Breast epithelium (tissue), 4 donors: ENCODE measurements at regions not wholly inside any gene's neighbourhood (a gene's known extent, or its start where the extent isn't known, plus 50 kb on each side); places are given as distances from the start of the nearest gene placed in this dataset.

Experiments
- DNase-seq, 2 donors: peaks; one replicate each; pipeline ENCODE4 v3.0.0-alpha.2; 2019; ENCODE audit warnings: low spot score in 2 of 2
- H3K27ac ChIP-seq, 2 donors: fragments of 200-600 bp; sonication (generic) in 1 of 2; one replicate each; pipeline ENCODE4 v1.5.1; 2016 to 2019; ENCODE audit warnings: mild to moderate bottlenecking in 1 of 2
- H3K27me3 ChIP-seq, 2 donors: fragments of 200-600 bp; sonication (generic) in 1 of 2; one replicate each; pipeline versions ENCODE4 v1.5.1 to v1.6.0; 2017 to 2019; ENCODE audit warnings: control low read depth in 1 of 2, mild to moderate bottlenecking in 1 of 2
- H3K36me3 ChIP-seq: fragments of 200-600 bp; one replicate; pipeline ENCODE4 v1.5.1; 2019
- H3K4me1 ChIP-seq, 2 donors: fragments of 200-600 bp; sonication (generic); one replicate each; pipeline ENCODE4 v1.5.1; 2016 to 2019; ENCODE audit warnings: control low read depth in 1 of 2
- H3K4me3 ChIP-seq, 3 donors: fragments of 200-600 bp; sonication (generic); 1 replicate in 2 of 3; 2 replicates in 1 of 3; pipeline ENCODE4 v1.5.1; 2016 to 2019; ENCODE audit warnings: mild to moderate bottlenecking in 3 of 3, moderate library complexity in 2 of 3
- H3K9me3 ChIP-seq, 2 donors: fragments of 200-600 bp; sonication (generic) in 1 of 2; one replicate each; pipeline ENCODE4 v1.5.1; 2016 to 2019; ENCODE audit warnings: control low read depth in 1 of 2
- CTCF ChIP-seq, 3 donors: fragments of 450-650 bp; IDR thresholded peaks; one replicate each; pipeline ENCODE4 v1.5.1; 2016 to 2017; ENCODE audit warnings: antibody characterized with exemption in 3 of 3, mild to moderate bottlenecking in 3 of 3, moderate library complexity in 3 of 3
- POLR2A ChIP-seq: fragments of 450-650 bp; IDR thresholded peaks from one replicate; pipeline ENCODE4 v1.6.1; 2016; ENCODE audit warnings: antibody characterized with exemption, mild to moderate bottlenecking, moderate library complexity
- POLR2AphosphoS5 ChIP-seq, 3 donors: sonication (generic); formaldehyde crosslinking; IDR thresholded peaks; one replicate each; pipeline ENCODE4 v1.6.1; 2017; ENCODE audit warnings: antibody characterized with exemption in 3 of 3
- intact Hi-C: fragments of 100-400 bp; cut with DNase I; formaldehyde crosslinking; loops from one replicate; pipeline ENCODE4 v1.15.1; 2023; ENCODE audit warnings: low total_unique reads

GRCh38 chr11:24406389-24406788 is 90.5 kb upstream of the LUZP2 start:
- no peaks in the 10 kb centered on the region for H3K4me1 ChIP-seq
- DNase-seq, result no peak
- H3K27me3 ChIP-seq, result no peaks in the 10 kb centered on the region
- TF ChIP-seq POLR2AphosphoS5 (IDR thresholded peaks at IDR 0.05) (no peak), POLR2A (no peak), CTCF (IDR thresholded peaks at IDR 0.05) (no peak)
- no peak overlapping the region for H3K27ac ChIP-seq
- no peaks in the 10 kb centered on the region for H3K36me3 ChIP-seq
- H3K4me3 ChIP-seq, result no peak overlapping the region
- intact Hi-C loops, result no loop called here
- H3K9me3 ChIP-seq, result no peaks in the 10 kb centered on the region

- Histone ChIP-seq H3K36me3 (no peaks in the 10 kb centered on the region), H3K4me1 (no peaks in the 10 kb centered on the region), H3K27me3 (no peaks in the 10 kb centered on the region), H3K4me3 (no peak overlapping the region), H3K27ac (no peak overlapping the region), H3K9me3 (no peaks in the 10 kb centered on the region)
- TF ChIP-seq CTCF (IDR thresholded peaks at IDR 0.05) (no peak), POLR2A (no peak), POLR2AphosphoS5 (IDR thresholded peaks at IDR 0.05) (no peak)
- intact Hi-C loops, result no loop called here
- DNase-seq, result no peak
Measured at GRCh38 chr11:24406980-24407379, 89.9 kb upstream of the LUZP2 start.

- TF ChIP-seq CTCF (IDR thresholded peaks at IDR 0.05) (no peak), POLR2A (no peak), POLR2AphosphoS5 (IDR thresholded peaks at IDR 0.05) (no peak)
- H3K27ac ChIP-seq, result no peak overlapping the region
- H3K27me3 ChIP-seq, result no peaks in the 10 kb centered on the region
- no peaks in the 10 kb centered on the region for H3K9me3 ChIP-seq
- no peak overlapping the region for H3K4me3 ChIP-seq
- no peak for DNase-seq
- H3K4me1 ChIP-seq, result no peaks in the 10 kb centered on the region
- no peaks in the 10 kb centered on the region for H3K36me3 ChIP-seq
- intact Hi-C loops, result no loop called here
Measured at GRCh38 chr11:24407733-24408132, 89.1 kb upstream of the LUZP2 start.

GRCh38 chr11:24408202-24408601 is 88.7 kb upstream of the LUZP2 start:
- H3K27ac ChIP-seq, result no peak overlapping the region
- no peak for DNase-seq
- intact Hi-C loops, result no loop called here
- H3K27me3 ChIP-seq, result no peaks in the 10 kb centered on the region
- H3K36me3 ChIP-seq, result no peaks in the 10 kb centered on the region
- TF ChIP-seq POLR2A, result no peak
- no peak for TF ChIP-seq CTCF (IDR thresholded peaks at IDR 0.05)
- H3K9me3 ChIP-seq, result no peaks in the 10 kb centered on the region
- no peaks in the 10 kb centered on the region for H3K4me1 ChIP-seq
- no peak overlapping the region for H3K4me3 ChIP-seq

- no peak for DNase-seq
- intact Hi-C loops, result no loop called here
Measured at GRCh38 chr11:24411791-24412190, 85.1 kb upstream of the LUZP2 start.

More at GRCh38 chr11:24411791-24412190, 85.1 kb upstream of the LUZP2 start:
- Histone ChIP-seq H3K4me3 (no peak overlapping the region), H3K36me3 (no peaks in the 10 kb centered on the region), H3K27me3 (no peaks in the 10 kb centered on the region), H3K27ac (no peak overlapping the region), H3K4me1 (no peaks in the 10 kb centered on the region), H3K9me3 (no peaks in the 10 kb centered on the region)
- no peak for TF ChIP-seq POLR2AphosphoS5 (IDR thresholded peaks at IDR 0.05)
- TF ChIP-seq POLR2A, result no peak
- TF ChIP-seq CTCF (IDR thresholded peaks at IDR 0.05), result no peak
